Testis (tissue), 2 donors: ENCODE measurements at regions not wholly inside any gene's neighbourhood (a gene's known extent, or its start where the extent isn't known, plus 50 kb on each side); places are given as distances from the start of the nearest gene placed in this dataset.

ENCODE experiments used
- DNase-seq: peaks from one replicate; pipeline ENCODE4 v3.0.0-alpha.2; 2019
- H3K27ac ChIP-seq, 2 donors: fragments of 200-600 bp; sonication (generic); one replicate each; pipeline ENCODE4 v1.5.1; 2019
- H3K27me3 ChIP-seq: fragments of 200-600 bp; sonication (generic); one replicate; pipeline ENCODE4 v1.5.1; 2019
- H3K36me3 ChIP-seq: fragments of 200-600 bp; sonication (generic); one replicate; pipeline ENCODE4 v1.5.1; 2017; ENCODE audit warnings: low read depth; ENCODE audit errors: missing control alignments
- H3K4me1 ChIP-seq: fragments of 200-600 bp; sonication (generic); one replicate; pipeline ENCODE4 v1.5.1; 2019
- H3K4me3 ChIP-seq, 2 donors: fragments of 200-600 bp; sonication (generic); one replicate each; pipeline ENCODE4 v1.5.1; 2017 to 2019
- H3K9me3 ChIP-seq: fragments of 200-600 bp; sonication (generic); one replicate; pipeline ENCODE4 v1.5.1; 2017
- CTCF ChIP-seq, 3 experiments: fragments of 450-650 bp in 2 of 3; fragments of 200-600 bp in 1 of 3; sonication (generic) in 1 of 3; IDR thresholded peaks; one replicate each; pipeline ENCODE4 v1.5.1; 2016 to 2019; ENCODE audit warnings: antibody characterized with exemption in 3 of 3, mild to moderate bottlenecking in 2 of 3, moderate library complexity in 1 of 3
- POLR2A ChIP-seq: fragments of 450-650 bp; IDR thresholded peaks from one replicate; pipeline ENCODE4 v1.6.1; 2017; ENCODE audit warnings: antibody characterized with exemption, mild to moderate bottlenecking, moderate library complexity
- WGBS, 2 donors: methylation state at CpG; one replicate each; pipeline ENCODE4 v1.1.5; 2018; 5-methylcytosine and 5-hydroxymethylcytosine counted together
- intact Hi-C: fragments of 100-400 bp; cut with DNase I; formaldehyde crosslinking; loops from one replicate; pipeline ENCODE4 v1.15.1; 2023; ENCODE audit warnings: low total_unique reads

DNA sequence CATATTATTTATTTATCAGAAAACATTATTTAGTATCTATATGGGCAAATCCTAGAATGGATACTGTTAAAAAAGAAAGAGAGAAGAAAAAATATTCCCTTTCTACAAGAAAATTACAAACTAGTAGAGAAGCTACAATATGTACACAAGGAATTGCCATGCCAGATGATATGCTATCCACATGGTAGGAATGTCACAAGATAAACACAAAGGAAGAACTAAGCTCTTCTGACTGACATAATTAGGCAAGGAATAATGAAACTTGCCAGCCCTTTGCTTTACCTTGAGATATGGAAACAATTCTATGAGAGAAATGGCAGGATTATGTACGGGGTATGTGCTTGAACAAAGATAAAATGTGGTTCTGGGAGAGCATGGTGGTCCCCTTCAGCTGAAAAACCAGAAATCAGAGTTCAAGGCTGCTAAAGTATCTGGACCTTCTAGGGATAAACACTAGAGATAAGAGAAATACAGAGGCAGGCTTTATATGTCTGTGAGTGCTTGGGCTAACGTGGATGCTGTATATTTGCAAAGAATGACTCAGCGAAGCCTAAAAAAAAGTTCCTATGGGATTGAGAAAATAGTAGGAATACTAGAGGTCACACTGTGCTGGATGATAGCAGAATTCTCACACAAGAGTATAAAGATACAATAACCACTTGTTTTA lies 451.6 kb downstream of the TLE1 start:
- intact Hi-C loops, result no loop called here
- Histone ChIP-seq H3K27me3 (no peaks in the 10 kb centered on the region), H3K36me3 (no peaks in the 10 kb centered on the region), H3K4me1 (no peaks in the 10 kb centered on the region), H3K27ac (no peak overlapping the region), H3K4me3 (no peak overlapping the region), H3K9me3 (no peaks in the 10 kb centered on the region)
- no peak for DNase-seq
- 63 to 65% methylated on average over 3 of the region's 3 CpGs for WGBS, 2 donors
- TF ChIP-seq POLR2A (no peak), CTCF (IDR thresholded peaks at IDR 0.05) (no peak)

- H3K9me3 ChIP-seq, result no peaks in the 10 kb centered on the region
- H3K27me3 ChIP-seq, result no peaks in the 10 kb centered on the region
- no peak overlapping the region for H3K4me3 ChIP-seq
- H3K27ac ChIP-seq, result no peak overlapping the region
- H3K4me1 ChIP-seq, result no peaks in the 10 kb centered on the region
- intact Hi-C loops, result no loop called here
- WGBS, 2 donors, result 86 to 93% methylated on average over 6 of the region's 6 CpGs
- TF ChIP-seq POLR2A, result no peak
- TF ChIP-seq CTCF (IDR thresholded peaks at IDR 0.05), result no peak
- no peak for DNase-seq
- no peaks in the 10 kb centered on the region for H3K36me3 ChIP-seq
Measured at GRCh38 chr9:81234924-81235610, 454.3 kb downstream of the TLE1 start.

GRCh38 chr9:81231011-81231410 lies 458.3 kb downstream of the TLE1 start:
- H3K36me3 ChIP-seq, result no peaks in the 10 kb centered on the region
- no peak for DNase-seq
- no peak for TF ChIP-seq POLR2A
- no peak for TF ChIP-seq CTCF (IDR thresholded peaks at IDR 0.05)
- WGBS, 2 donors, result 0 to 51% methylated on average over 1 of the region's 1 CpG
- intact Hi-C loops, result no loop called here
- H3K4me1 ChIP-seq, result no peaks in the 10 kb centered on the region
- H3K27me3 ChIP-seq, result no peaks in the 10 kb centered on the region
- H3K9me3 ChIP-seq, result no peaks in the 10 kb centered on the region
- no peak overlapping the region for H3K4me3 ChIP-seq
- no peak overlapping the region for H3K27ac ChIP-seq

DNA sequence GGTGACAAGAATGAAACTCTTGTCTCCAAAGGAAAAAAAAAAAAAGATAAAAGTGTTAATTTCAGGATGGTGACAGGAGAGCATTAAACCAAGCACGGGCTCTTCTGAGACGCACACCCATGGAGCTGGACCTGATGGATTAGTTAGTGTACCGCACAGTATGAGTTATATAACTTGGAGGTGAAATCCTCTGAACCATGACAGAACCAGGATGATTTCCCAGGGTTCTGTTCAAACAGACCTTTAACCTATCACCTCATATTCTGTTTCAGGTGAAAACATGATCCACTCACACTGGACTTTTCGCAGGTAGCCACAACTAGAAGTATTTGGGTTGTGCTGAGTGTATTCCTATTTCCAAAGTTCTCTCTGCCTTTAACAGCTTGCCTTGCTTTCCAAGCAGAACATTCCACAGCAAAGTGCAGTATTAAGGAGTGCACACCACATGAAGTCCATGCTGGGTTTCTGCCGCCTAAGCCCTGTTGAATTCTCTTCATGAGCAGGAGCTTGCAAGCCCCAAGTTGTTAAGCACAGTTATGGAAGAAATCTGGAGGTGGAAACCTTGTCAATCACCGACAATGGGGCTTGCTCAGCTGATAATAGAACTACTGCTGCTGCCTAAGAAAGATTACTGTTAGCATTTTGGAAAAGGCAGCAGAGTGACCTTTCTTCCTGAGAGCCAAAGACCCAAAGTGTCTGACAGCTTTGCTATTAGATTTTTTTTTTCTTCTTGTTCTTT lies 461.7 kb downstream of the TLE1 start:
- Histone ChIP-seq H3K4me1 (no peaks in the 10 kb centered on the region), H3K27me3 (no peaks in the 10 kb centered on the region), H3K36me3 (no peaks in the 10 kb centered on the region), H3K9me3 (no peaks in the 10 kb centered on the region), H3K4me3 (no peak overlapping the region), H3K27ac (no peak overlapping the region)
- no peak for DNase-seq
- no peak for TF ChIP-seq POLR2A
- TF ChIP-seq CTCF (IDR thresholded peaks at IDR 0.05), result no peak
- 88 to 89% methylated on average over 6 of the region's 6 CpGs for WGBS, 2 donors
- intact Hi-C loops, result no loop called here
